GM19463 (cell line): ENCODE measurements at regions not wholly inside any gene's neighbourhood (a gene's known extent, or its start where the extent isn't known, plus 50 kb on each side); places are given as distances from the start of the nearest gene placed in this dataset.
"Not testable (repeated sequence)": the region's sequence is repeated elsewhere in the genome, so short reads cannot be mapped to it uniquely, and the experiment has no call there.

ENCODE experiments used
- ATAC-seq: cut with Tn5 transposase; IDR thresholded peaks from one replicate; pipeline ENCODE4 v1.9.1; 2021; ENCODE audit warnings: mild to moderate bottlenecking, moderate library complexity; ENCODE audit not compliant: unreplicated experiment

DNA sequence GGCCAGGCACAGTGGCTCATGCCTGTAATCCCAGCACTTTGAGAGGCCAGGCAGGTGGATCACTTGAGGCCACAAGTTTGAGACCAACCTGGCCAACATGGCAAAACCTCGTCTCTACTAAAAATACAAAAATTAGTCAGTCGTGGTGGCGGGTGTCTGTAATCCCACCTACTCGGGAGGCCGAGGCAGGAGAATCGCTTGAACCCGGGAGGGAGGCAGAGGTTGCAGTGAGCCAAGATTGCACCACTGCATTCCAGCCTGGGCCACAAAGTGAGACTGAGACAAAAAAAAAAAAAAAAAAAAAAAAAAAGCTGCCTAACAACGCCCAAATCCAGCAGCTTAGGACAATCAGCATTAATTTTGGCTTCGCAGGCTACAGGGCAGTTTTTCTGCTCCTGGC lies 167.1 kb downstream of the GOSR1 start:
- ATAC-seq, result not testable (repeated sequence)

GRCh38 chr17:30641428-30641827 lies 164.2 kb downstream of the GOSR1 start:
- not testable (repeated sequence) for ATAC-seq

DNA sequence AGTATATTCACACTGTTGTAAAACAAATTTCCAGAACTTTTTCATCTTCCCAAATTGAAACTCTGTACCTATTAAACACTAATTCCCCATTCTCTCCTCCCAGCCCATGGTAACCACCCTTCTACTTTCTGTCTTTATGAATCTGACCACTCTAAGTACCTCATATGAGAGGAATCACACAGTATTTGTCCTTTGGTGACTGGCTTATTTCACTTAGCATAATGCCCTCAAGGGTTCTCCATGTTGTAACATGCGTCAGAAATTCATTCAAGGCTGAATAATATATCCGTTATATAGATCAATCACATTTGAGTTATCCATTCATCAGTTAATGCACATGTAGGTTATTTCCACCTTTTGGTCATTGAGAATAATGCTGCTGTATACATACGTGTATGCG lies 162.2 kb downstream of the GOSR1 start:
- not testable (repeated sequence) for ATAC-seq

DNA sequence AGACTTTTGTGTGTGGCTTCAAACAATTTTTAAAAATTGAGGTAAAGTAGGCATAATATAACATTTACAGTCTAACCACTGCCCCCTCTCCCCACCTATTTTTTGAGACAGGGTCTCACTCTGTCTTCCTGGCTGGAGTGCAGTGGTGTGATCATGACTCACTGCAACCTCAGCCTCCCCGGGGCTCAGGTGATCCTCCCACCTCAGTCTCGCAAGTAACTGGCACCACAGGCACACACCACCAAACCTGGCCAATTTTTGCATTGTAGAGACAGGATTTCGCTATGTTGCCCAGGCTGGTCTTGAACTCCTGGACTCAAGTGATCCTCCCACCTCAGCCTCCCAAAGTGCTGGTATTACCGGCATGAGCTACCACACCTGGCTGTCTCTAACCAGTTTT lies 161.8 kb downstream of the GOSR1 start:
- not testable (repeated sequence) for ATAC-seq

- ATAC-seq, result not testable (repeated sequence)
These were observed 154.4 kb downstream of the GOSR1 start for GRCh38 chr17:30631651-30632050.

GRCh38 chr17:30625380-30625779 lies 148.2 kb downstream of the GOSR1 start:
- ATAC-seq, result not testable (repeated sequence)

- ATAC-seq, result not testable (repeated sequence)
These were observed 147.0 kb downstream of the GOSR1 start for GRCh38 chr17:30624180-30624579.

GRCh38 chr17:30609682-30610081 lies 132.5 kb downstream of the GOSR1 start:
- not testable (repeated sequence) for ATAC-seq

DNA sequence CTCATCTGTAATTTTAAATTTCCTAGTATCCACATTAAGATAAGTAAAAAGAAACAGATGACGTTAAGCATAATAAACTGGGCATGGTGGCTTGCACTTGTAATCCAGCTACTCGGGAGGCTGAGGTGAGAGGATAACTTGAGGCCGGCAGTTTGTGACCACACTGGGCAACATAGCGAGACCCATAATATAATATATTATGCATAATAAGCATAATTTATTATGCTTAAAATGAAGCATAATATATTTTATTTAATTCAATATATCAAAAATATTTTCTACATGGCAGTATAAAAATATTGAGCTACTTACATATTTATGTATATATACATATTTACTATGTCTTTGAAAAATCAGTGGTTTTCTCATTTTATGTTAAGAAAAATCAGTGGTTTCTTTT lies 128.3 kb downstream of the GOSR1 start:
- no peak for ATAC-seq

- no peak for ATAC-seq
These were observed 127.8 kb downstream of the GOSR1 start for GRCh38 chr17:30605027-30605426.

- ATAC-seq, result not testable (repeated sequence)
These were observed 125.2 kb downstream of the GOSR1 start for GRCh38 chr17:30602396-30602795.

GRCh38 chr17:30601984-30602383 lies 124.8 kb downstream of the GOSR1 start:
- not testable (repeated sequence) for ATAC-seq

DNA sequence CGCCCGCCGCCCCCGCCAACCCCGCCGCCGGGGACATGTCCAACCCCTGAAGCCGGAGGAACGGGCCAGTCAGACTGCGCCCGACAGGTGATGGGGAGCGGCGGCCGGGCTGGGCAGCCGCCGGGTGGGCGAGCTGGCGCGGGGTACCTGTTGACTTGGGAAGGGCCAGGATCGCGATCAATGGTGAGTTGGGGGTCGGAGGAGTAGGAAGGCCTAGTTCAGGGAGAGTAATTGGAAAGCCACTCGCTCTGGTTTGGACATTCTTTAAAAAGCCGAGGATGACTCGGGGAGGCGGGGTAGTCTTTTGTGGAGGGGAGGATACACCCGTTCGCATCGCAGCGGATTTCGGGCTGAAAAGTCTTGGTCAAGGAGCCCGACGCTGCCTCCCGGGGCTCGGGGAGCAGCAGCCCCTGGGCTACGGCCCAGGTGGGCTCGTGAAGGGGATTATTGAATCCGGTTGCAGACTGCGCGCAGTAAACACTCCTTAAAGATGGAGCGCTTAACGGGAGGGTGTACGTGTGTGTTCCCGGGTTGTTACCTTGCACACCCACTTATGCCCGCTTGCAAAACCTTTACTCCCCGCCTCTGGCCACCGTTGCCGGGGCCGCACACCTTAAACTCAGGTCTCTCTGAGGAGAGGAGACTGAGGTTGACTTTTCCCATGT lies 123.8 kb downstream of the GOSR1 start:
- peak; percentile 5 for ATAC-seq

DNA sequence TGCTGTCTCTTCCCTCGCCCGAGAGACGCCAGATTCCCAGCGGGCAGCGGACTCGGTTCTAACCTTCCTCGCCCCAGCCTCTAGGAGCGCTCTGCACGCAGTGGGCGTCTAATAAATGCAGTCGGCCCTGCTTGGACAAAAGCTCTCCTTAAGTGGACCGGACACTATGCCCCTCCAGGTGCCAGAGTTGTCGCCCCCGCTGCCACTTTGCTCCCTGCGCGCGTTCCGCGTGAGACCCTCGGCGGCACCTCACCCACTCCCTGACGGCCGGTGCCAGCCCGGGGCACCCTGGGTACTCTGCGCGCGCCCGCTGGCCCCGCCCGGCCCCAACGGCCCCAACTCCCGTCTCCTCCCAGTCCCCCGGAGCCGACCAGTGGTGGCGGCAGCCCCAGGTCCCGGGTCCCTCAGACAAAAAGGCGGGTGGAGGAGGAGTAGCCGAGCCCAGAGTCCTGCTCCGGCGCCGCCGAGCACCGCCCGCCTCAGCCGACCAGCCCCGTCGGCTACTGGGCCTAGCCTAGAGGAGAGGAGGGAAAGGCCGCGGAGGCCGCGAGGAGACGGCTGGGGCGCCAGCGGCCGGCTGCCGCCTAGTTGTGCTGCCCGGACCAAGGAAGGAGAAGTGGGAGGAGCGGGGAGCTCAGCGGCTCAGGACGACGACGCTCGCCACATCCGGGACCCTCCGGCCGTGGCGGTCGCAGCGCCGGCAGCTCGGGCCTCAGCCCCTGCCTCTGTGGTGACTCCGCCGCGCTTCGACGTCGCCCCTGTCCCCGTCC lies 123.0 kb downstream of the GOSR1 start:
- peak; percentile 82 for ATAC-seq

DNA sequence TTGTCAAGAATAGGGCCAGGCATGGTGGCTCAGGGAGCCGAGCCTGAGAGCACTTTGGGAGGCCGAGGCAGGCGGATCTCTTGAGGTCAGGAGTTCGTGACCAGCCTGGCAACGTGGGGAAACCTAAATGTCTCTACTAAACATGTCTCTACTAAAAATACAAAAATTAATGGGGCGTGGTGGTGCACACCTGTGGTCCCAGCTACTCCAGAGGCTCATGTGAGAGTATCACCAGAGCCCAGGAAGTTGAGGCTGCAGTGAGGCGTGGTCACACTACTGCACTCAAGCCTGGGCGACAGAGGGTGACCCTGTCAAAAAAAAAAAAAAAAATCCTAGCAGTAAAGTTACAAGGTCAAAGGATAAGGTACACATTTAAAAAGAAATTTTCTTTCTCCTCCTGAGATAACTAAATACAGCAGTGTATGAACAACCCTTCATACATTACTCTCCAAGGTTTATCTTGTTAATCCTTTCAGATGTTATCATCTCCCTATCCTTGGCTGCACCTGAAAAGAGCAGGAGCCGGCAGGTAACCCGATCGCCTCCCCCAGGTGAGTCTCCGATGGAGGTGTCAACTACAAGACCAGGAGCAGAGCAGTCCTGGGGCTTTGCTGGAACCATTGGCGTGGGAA lies 122.3 kb downstream of the GOSR1 start:
- no peak for ATAC-seq

DNA sequence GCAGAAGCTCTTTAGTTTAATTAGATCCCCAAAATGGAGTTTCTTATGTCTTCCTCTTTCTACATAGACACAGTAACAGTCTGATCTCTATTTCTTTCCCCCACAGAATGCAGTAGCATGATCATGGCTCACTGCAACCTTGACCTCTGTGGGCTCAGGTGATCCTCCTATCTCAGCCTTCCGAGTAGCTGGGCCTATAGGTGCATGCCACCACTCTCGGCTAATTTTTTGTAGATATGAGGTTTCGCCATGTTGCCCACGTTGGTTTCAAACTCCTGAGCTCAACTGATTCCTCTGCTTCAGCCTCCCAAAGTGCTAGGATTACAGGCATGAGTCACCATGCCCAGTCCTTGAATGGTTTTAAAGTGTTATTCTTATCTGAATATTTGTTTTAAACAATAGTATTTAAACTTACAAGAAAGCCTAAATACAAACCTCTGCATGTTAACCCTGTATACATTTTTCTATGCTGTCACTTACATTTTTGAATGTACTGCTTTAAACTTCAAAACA lies 120.6 kb downstream of the GOSR1 start:
- no peak for ATAC-seq

- ATAC-seq, result not testable (repeated sequence)
These were observed 120.0 kb downstream of the GOSR1 start for GRCh38 chr17:30596948-30597775.

GRCh38 chr17:30594953-30595371 lies 117.8 kb downstream of the GOSR1 start:
- not testable (repeated sequence) for ATAC-seq

DNA sequence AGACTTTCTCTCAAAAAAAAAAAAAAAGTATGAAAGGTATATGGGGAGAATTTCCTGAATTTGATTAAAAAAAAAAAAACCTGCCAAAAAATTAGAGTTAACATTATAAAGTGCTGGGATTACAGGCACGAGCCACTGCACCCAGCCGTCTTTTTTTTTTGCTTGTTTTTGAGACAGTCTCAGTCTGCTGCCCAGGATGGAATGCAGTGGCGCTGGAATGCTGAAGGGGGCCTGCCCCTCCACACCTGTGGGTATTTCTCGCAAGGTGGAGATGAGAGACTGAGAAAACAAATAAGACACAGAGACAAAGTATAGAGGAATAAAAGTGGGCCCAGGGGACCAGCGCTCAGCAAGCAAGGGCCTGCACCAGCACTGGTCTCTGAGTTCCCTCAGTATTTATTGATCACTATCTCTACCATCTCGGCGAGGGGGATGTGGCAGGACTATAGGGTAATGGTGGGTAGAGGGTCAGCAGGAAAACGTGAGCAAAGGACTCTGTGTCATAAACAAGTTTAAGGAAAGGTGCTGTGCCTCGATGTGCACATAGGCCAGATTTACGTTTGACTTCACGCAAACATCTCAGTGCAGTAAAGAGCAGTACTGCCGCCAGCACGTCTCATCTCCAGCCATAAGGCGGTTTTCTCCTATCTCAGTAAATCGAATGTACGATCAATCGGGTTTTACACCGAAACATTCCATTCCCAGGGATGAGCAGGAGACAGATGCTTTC lies 117.2 kb downstream of the GOSR1 start:
- ATAC-seq, result no peak
